Spleen (tissue), 11 donors: ENCODE measurements at regions not wholly inside any gene's neighbourhood (a gene's known extent, or its start where the extent isn't known, plus 50 kb on each side); places are given as distances from the start of the nearest gene placed in this dataset.
A peak's percentile ranks its signal among the peaks of the same experiment; 100 is the strongest.

Experiments used
- DNase-seq: peaks from one replicate; pipeline ENCODE4 v3.0.0-alpha.2; 2020
- H3K27ac ChIP-seq, 8 donors: fragments of 200-600 bp; sonication (generic) in 7 of 8; 1 replicate in 4 of 8; 2 replicates in 4 of 8; pipeline versions ENCODE4 v1.5.0 to v1.8.0; 2016 to 2021; ENCODE audit warnings: inconsistent platforms in 4 of 8, mild to moderate bottlenecking in 4 of 8, moderate library complexity in 1 of 8
- H3K27me3 ChIP-seq, 7 donors: fragments of 200-600 bp; sonication (generic) in 6 of 7; replicated peaks in 1 of 7; 1 replicate in 4 of 7; 2 replicates in 3 of 7; pipeline versions ENCODE4 v1.5.0 to v1.8.0; 2016 to 2021; ENCODE audit warnings: inconsistent platforms in 3 of 7, mild to moderate bottlenecking in 1 of 7
- H3K36me3 ChIP-seq, 6 donors: fragments of 200-600 bp; sonication (generic) in 5 of 6; 1 replicate in 4 of 6; 2 replicates in 2 of 6; pipeline versions ENCODE4 v1.5.0 to v1.8.0; 2016 to 2021; ENCODE audit warnings: inconsistent platforms in 2 of 6
- H3K4me1 ChIP-seq, 6 donors: fragments of 200-600 bp; sonication (generic) in 5 of 6; 1 replicate in 3 of 6; 2 replicates in 3 of 6; pipeline versions ENCODE4 v1.5.0 to v1.8.0; 2016 to 2021; ENCODE audit warnings: inconsistent platforms in 3 of 6
- H3K4me3 ChIP-seq, 8 donors: fragments of 200-600 bp; sonication (generic) in 7 of 8; 1 replicate in 4 of 8; 2 replicates in 4 of 8; pipeline versions ENCODE4 v1.5.0 to v1.8.0; 2016 to 2021; ENCODE audit warnings: inconsistent platforms in 4 of 8, mild to moderate bottlenecking in 4 of 8, moderate library complexity in 2 of 8
- H3K9me3 ChIP-seq, 8 donors: fragments of 200-600 bp; sonication (generic) in 7 of 8; 1 replicate in 4 of 8; 2 replicates in 4 of 8; pipeline versions ENCODE4 v1.5.0 to v1.8.0; 2016 to 2021; ENCODE audit warnings: inconsistent platforms in 4 of 8
- POLR2A ChIP-seq, 3 donors: fragments of 450-650 bp; IDR thresholded peaks; one replicate each; pipeline ENCODE4 v1.5.1; 2017; ENCODE audit warnings: antibody characterized with exemption in 3 of 3, mild to moderate bottlenecking in 1 of 3
- POLR2AphosphoS5 ChIP-seq, 3 donors: sonication (generic); formaldehyde crosslinking; IDR thresholded peaks; one replicate each; pipeline ENCODE4 v1.5.1; 2017; ENCODE audit warnings: antibody characterized with exemption in 3 of 3
- WGBS, 5 donors: extraction: QIAGEN DNeasy Blood & Tissue Kit in 3 of 5; methylation state at CpG; one replicate each; pipeline versions ENCODE4 v1.1.5 to v1.1.7; 2013 to 2018; 5-methylcytosine and 5-hydroxymethylcytosine counted together
- intact Hi-C: fragments of 100-400 bp; cut with DNase I; formaldehyde crosslinking; loops from one replicate; pipeline ENCODE4 v1.15.0; 2023; ENCODE audit warnings: low total_unique reads
- TF ChIP-seq, protein P1 (sequence below), 11 experiments: fragments of 200-600 bp in 7 of 11; fragments of 450-650 bp in 4 of 11; sonication (generic) in 4 of 11; IDR thresholded peaks in 8 of 11; conservative IDR thresholded peaks in 3 of 11; 1 replicate in 7 of 11; 2 replicates in 4 of 11; pipeline versions ENCODE4 v1.4.0 to v1.8.0; 2016 to 2021; ENCODE audit warnings: antibody characterized with exemption in 11 of 11, inconsistent platforms in 4 of 11, mild to moderate bottlenecking in 1 of 11
- donor health status: healthy with polysubstance abuse.
- donor health status: DM: no; HTN: no; CAD: no; lungs with moderate emphysema.
- donor health status: DM: no; HTN: no; CAD: no.
- donor health status: Bipolar disorder and iron deficiency.
- donor health status: healthy.
- donor health status: DM: no; HTN: no; CAD: no.
- donor health status: DM: yes; HTN: yes; CAD: no.

- Histone ChIP-seq H3K9me3 (no peaks in the 10 kb centered on the region), H3K27ac (no peak overlapping the region), H3K27me3 (no peaks in the 10 kb centered on the region), H3K4me3 (no peak overlapping the region), H3K36me3 (no peaks in the 10 kb centered on the region), H3K4me1 (no peaks in the 10 kb centered on the region)
- TF ChIP-seq POLR2AphosphoS5 (IDR thresholded peaks at IDR 0.05): no peak
- 80 to 100% (median 93%) methylated on average over 1 of the region's 1 CpG for WGBS, 5 donors
- DNase-seq: no peak
- intact Hi-C loops: no loop called here
These were observed 321.8 kb downstream of the HACE1 start for GRCh38 chr6:104537872-104538271.

GRCh38 chr6:104537180-104537579, 322.5 kb downstream of the HACE1 start:
- no peak for DNase-seq
- Histone ChIP-seq H3K36me3 (no peaks in the 10 kb centered on the region), H3K9me3 (no peaks in the 10 kb centered on the region), H3K27me3 (no peaks in the 10 kb centered on the region), H3K4me3 (no peak overlapping the region), H3K4me1 (peaks cover 0 to 1% (median 0%) of the 10 kb centered on the region in 6 donors), H3K27ac (no peak overlapping the region)
- intact Hi-C loops: no loop called here
- no peak for TF ChIP-seq POLR2AphosphoS5 (IDR thresholded peaks at IDR 0.05)
- no peak for TF ChIP-seq POLR2A (IDR thresholded peaks at IDR 0.05)
- TF ChIP-seq, protein P1, sequence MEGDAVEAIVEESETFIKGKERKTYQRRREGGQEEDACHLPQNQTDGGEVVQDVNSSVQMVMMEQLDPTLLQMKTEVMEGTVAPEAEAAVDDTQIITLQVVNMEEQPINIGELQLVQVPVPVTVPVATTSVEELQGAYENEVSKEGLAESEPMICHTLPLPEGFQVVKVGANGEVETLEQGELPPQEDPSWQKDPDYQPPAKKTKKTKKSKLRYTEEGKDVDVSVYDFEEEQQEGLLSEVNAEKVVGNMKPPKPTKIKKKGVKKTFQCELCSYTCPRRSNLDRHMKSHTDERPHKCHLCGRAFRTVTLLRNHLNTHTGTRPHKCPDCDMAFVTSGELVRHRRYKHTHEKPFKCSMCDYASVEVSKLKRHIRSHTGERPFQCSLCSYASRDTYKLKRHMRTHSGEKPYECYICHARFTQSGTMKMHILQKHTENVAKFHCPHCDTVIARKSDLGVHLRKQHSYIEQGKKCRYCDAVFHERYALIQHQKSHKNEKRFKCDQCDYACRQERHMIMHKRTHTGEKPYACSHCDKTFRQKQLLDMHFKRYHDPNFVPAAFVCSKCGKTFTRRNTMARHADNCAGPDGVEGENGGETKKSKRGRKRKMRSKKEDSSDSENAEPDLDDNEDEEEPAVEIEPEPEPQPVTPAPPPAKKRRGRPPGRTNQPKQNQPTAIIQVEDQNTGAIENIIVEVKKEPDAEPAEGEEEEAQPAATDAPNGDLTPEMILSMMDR (IDR thresholded peaks at IDR 0.05 in 8 of 11, conservative IDR thresholded peaks at IDR 0.05 in 3 of 11): no peak
- WGBS, 5 donors: 69 to 88% (median 77%) methylated on average over 1 of the region's 1 CpG

DNA sequence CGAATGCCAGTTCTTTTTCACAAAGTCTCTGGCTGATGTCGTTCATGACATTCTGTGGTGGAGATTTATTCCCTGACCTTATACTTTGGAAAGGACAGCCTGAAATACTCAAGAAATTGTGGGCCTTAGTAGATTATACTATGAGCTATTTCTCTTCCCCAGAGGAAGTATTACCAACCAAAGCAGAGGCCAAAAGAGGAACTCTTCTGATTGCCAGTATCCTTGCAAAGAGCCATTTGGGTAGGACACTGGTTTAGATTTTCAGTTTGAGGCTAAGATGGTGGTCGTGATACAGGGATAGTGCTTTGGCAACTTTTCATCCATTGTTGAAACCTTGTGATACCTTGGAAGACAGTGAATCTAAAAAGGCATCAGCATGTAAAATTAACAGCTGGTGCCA, 327.3 kb downstream of the HACE1 start:
- Histone ChIP-seq H3K4me1 (peaks cover 0 to 7% (median 0%) of the 10 kb centered on the region in 6 donors), H3K27ac (peak overlapping the region in 5 of 8 donors; percentile 19 to 61 (median 41)), H3K9me3 (no peaks in the 10 kb centered on the region), H3K4me3 (no peak overlapping the region), H3K27me3 (no peaks in the 10 kb centered on the region), H3K36me3 (no peaks in the 10 kb centered on the region)
- WGBS, 5 donors: 54 to 61% (median 55%) methylated on average over 3 of the region's 3 CpGs
- intact Hi-C loops: no loop called here
- TF ChIP-seq POLR2AphosphoS5 (IDR thresholded peaks at IDR 0.05) (no peak), POLR2A (IDR thresholded peaks at IDR 0.05) (no peak)
- TF ChIP-seq, protein P1 (IDR thresholded peaks at IDR 0.05 in 8 of 11, conservative IDR thresholded peaks at IDR 0.05 in 3 of 11): no peak
- no peak for DNase-seq

GRCh38 chr6:104531646-104532045, 328.1 kb downstream of the HACE1 start:
- Histone ChIP-seq H3K27me3 (peaks cover 0 to 2% (median 0%) of the 10 kb centered on the region in 7 donors), H3K27ac (peak overlapping the region in 5 of 8 donors; percentile 7 to 61 (median 41)), H3K9me3 (no peaks in the 10 kb centered on the region), H3K36me3 (no peaks in the 10 kb centered on the region), H3K4me1 (peaks cover 0 to 7% (median 0%) of the 10 kb centered on the region in 6 donors), H3K4me3 (no peak overlapping the region)
- 56 to 73% (median 65%) methylated on average over 1 of the region's 1 CpG for WGBS, 5 donors
- intact Hi-C loops: no loop called here
- TF ChIP-seq, protein P1 (IDR thresholded peaks at IDR 0.05 in 8 of 11, conservative IDR thresholded peaks at IDR 0.05 in 3 of 11): no peak
- no peak for TF ChIP-seq POLR2A (IDR thresholded peaks at IDR 0.05)
- DNase-seq: no peak
